HEK293 (cell line): ENCODE measurements at regions not wholly inside any gene's neighbourhood (a gene's known extent, or its start where the extent isn't known, plus 50 kb on each side); places are given as distances from the start of the nearest gene placed in this dataset.

Experiments used
- CTCF ChIA-PET: fragments of 350-600 bp; formaldehyde crosslinking; extraction: SDS; loops from one replicate; lab custom pipeline; 2021; ENCODE audit warnings: antibody characterized with exemption; lab: Yijun Ruan, JAX
- POLR2A ChIA-PET: fragments of 300-600 bp; formaldehyde crosslinking; extraction: SDS; loops from one replicate; lab custom pipeline; 2020; ENCODE audit warnings: antibody characterized with exemption, inconsistent platforms; lab: Yijun Ruan, JAX
- H3K27ac ChIP-seq: fragments of 200-500 bp; sonication (Bioruptor generic); 2 replicates; pipeline ENCODE4 v1.5.1; 2014; ENCODE audit warnings: low read depth, low read length, control low read depth, inconsistent platforms; ENCODE audit errors: extremely low read depth
- H3K36me3 ChIP-seq, 2 experiments: fragments of 200-500 bp in 1 of 2; sonication (Bioruptor generic) in 1 of 2; 1 replicate in 1 of 2; 2 replicates in 1 of 2; pipeline ENCODE4 v1.5.1; 2014 to 2017; ENCODE audit warnings: inconsistent platforms in 2 of 2, low read length in 2 of 2; ENCODE audit not compliant: control insufficient read depth in 2 of 2, insufficient read depth in 1 of 2
- H3K4me1 ChIP-seq: fragments of 200-500 bp; sonication (Bioruptor generic); 2 replicates; pipeline ENCODE4 v1.5.1; 2014; ENCODE audit warnings: mild to moderate bottlenecking, low read length, inconsistent platforms; ENCODE audit not compliant: control insufficient read depth, insufficient read depth
- H3K4me3 ChIP-seq: 2 replicates; pipeline ENCODE4 v1.5.1; 2011; ENCODE audit warnings: low read depth, mild to moderate bottlenecking, control low read depth, low read length, moderate library complexity
- H3K9me3 ChIP-seq: fragments of 200-500 bp; sonication (Bioruptor generic); 2 replicates; pipeline ENCODE4 v1.5.1; 2014; ENCODE audit warnings: low read depth, low read length, inconsistent platforms; ENCODE audit not compliant: control insufficient read depth, insufficient read depth
- BCL11B ChIP-seq: fragments of 450-650 bp; formaldehyde crosslinking; IDR thresholded peaks from 2 replicates; pipeline ENCODE4 v1.5.1; 2016; ENCODE audit warnings: low read depth, missing biosample characterization, missing genetic modification characterization
- KLF7 ChIP-seq: fragments of 450-650 bp; formaldehyde crosslinking; IDR thresholded peaks from 2 replicates; pipeline ENCODE4 v1.5.1; 2016; ENCODE audit warnings: missing biosample characterization, missing genetic modification characterization, borderline replicate concordance
- ZBTB48 ChIP-seq: fragments of 450-650 bp; formaldehyde crosslinking; IDR thresholded peaks from 2 replicates; pipeline ENCODE4 v1.5.1; 2016; ENCODE audit warnings: missing biosample characterization, missing genetic modification characterization
- ZFP69B ChIP-seq: fragments of 450-650 bp; formaldehyde crosslinking; IDR thresholded peaks from 2 replicates; pipeline ENCODE4 v1.5.1; 2016; ENCODE audit warnings: missing biosample characterization, missing genetic modification characterization
- ZNF2 ChIP-seq: fragments of 450-650 bp; formaldehyde crosslinking; IDR thresholded peaks from 2 replicates; pipeline ENCODE4 v1.5.1; 2016; ENCODE audit warnings: missing biosample characterization, missing genetic modification characterization
- ZNF214 ChIP-seq: fragments of 450-650 bp; formaldehyde crosslinking; IDR thresholded peaks from 2 replicates; pipeline ENCODE4 v1.5.1; 2017; ENCODE audit warnings: missing biosample characterization, mild to moderate bottlenecking, missing genetic modification characterization, borderline replicate concordance
- ZNF426 ChIP-seq: fragments of 450-650 bp; formaldehyde crosslinking; IDR thresholded peaks from 2 replicates; pipeline ENCODE4 v1.5.1; 2017; ENCODE audit warnings: missing biosample characterization, missing genetic modification characterization, mild to moderate bottlenecking, inconsistent platforms, moderate library complexity
- ZNF48 ChIP-seq: fragments of 450-650 bp; formaldehyde crosslinking; IDR thresholded peaks from 2 replicates; pipeline ENCODE4 v1.5.1; 2016; ENCODE audit warnings: missing biosample characterization, missing genetic modification characterization
- ZNF560 ChIP-seq: fragments of 450-650 bp; formaldehyde crosslinking; IDR thresholded peaks from 2 replicates; pipeline ENCODE4 v1.5.1; 2017; ENCODE audit warnings: missing biosample characterization, missing genetic modification characterization, borderline replicate concordance
- ZNF629 ChIP-seq: fragments of 450-650 bp; formaldehyde crosslinking; IDR thresholded peaks from 2 replicates; pipeline ENCODE4 v1.5.1; 2017; ENCODE audit warnings: missing biosample characterization, missing genetic modification characterization
- ZNF664 ChIP-seq: fragments of 450-650 bp; formaldehyde crosslinking; IDR thresholded peaks from 2 replicates; pipeline ENCODE4 v1.5.1; 2016; ENCODE audit warnings: missing biosample characterization, missing genetic modification characterization
- ZNF677 ChIP-seq: fragments of 450-650 bp; IDR thresholded peaks from 2 replicates; pipeline ENCODE4 v1.5.0; 2018; ENCODE audit warnings: missing biosample characterization, mild to moderate bottlenecking, missing genetic modification characterization, moderate library complexity
- ZNF747 ChIP-seq: fragments of 450-650 bp; formaldehyde crosslinking; IDR thresholded peaks from 2 replicates; pipeline ENCODE4 v1.5.1; 2016; ENCODE audit warnings: missing biosample characterization, missing genetic modification characterization
- ZNF768 ChIP-seq: fragments of 450-650 bp; formaldehyde crosslinking; IDR thresholded peaks from 2 replicates; pipeline ENCODE4 v1.5.1; 2018; ENCODE audit warnings: missing biosample characterization, mild to moderate bottlenecking, missing genetic modification characterization
- ZNF791 ChIP-seq: fragments of 450-650 bp; formaldehyde crosslinking; IDR thresholded peaks from 2 replicates; pipeline ENCODE4 v1.5.1; 2016; ENCODE audit warnings: missing biosample characterization, missing genetic modification characterization
- TF ChIP-seq, protein P1 (sequence below): fragments of 450-650 bp; formaldehyde crosslinking; IDR thresholded peaks from 2 replicates; pipeline ENCODE4 v1.5.1; 2016; ENCODE audit warnings: missing biosample characterization, missing genetic modification characterization
- TF ChIP-seq, protein P2 (sequence below): fragments of 450-650 bp; formaldehyde crosslinking; IDR thresholded peaks from 2 replicates; pipeline ENCODE4 v1.5.1; 2016; ENCODE audit warnings: missing biosample characterization, missing genetic modification characterization
- TF ChIP-seq, protein P3 (sequence below): fragments of 450-650 bp; formaldehyde crosslinking; IDR thresholded peaks from 2 replicates; pipeline ENCODE4 v1.5.1; 2016; ENCODE audit warnings: missing biosample characterization, missing genetic modification characterization
- TF ChIP-seq, protein P4 (sequence below): fragments of 450-650 bp; formaldehyde crosslinking; IDR thresholded peaks from 2 replicates; pipeline ENCODE4 v1.5.1; 2016; ENCODE audit warnings: missing biosample characterization, missing genetic modification characterization
- TF ChIP-seq, protein P5 (sequence below): fragments of 450-650 bp; formaldehyde crosslinking; IDR thresholded peaks from 2 replicates; pipeline ENCODE4 v1.5.1; 2016; ENCODE audit warnings: missing biosample characterization, missing genetic modification characterization, borderline replicate concordance

DNA sequence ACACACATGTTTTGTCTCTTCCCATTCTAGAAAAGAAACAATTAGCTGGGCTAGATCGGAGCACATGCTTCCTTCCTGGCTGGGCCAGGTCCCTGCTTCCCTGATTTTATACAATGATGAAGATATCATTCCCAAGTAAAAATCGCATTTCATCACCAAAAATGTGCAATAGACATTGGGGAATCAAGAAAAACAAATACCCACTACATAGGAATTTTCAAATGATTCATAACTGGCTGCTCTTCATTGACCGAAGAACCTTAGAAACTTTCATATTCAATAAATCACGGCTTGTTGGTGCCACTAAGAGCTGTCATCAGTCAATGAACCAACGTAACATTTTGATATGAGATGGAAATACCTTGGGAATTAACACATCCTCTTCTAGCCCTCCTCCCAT is 373.6 kb upstream of the TRIB2 start:
- no peak for TF ChIP-seq ZBTB48 (tag by site-specific recombination)
- no peak for TF ChIP-seq ZNF747 (tag by site-specific recombination)
- no peak for TF ChIP-seq BCL11B
- TF ChIP-seq, protein P1, sequence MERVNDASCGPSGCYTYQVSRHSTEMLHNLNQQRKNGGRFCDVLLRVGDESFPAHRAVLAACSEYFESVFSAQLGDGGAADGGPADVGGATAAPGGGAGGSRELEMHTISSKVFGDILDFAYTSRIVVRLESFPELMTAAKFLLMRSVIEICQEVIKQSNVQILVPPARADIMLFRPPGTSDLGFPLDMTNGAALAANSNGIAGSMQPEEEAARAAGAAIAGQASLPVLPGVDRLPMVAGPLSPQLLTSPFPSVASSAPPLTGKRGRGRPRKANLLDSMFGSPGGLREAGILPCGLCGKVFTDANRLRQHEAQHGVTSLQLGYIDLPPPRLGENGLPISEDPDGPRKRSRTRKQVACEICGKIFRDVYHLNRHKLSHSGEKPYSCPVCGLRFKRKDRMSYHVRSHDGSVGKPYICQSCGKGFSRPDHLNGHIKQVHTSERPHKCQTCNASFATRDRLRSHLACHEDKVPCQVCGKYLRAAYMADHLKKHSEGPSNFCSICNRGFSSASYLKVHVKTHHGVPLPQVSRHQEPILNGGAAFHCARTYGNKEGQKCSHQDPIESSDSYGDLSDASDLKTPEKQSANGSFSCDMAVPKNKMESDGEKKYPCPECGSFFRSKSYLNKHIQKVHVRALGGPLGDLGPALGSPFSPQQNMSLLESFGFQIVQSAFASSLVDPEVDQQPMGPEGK (tag by site-specific recombination), result no peak
- no peak for TF ChIP-seq ZNF426 (tag by site-specific recombination)
- TF ChIP-seq ZNF560 (tag by site-specific recombination), result no peak
- TF ChIP-seq ZNF791 (tag by site-specific recombination), result no peak
- TF ChIP-seq ZNF214 (tag by site-specific recombination), result no peak
- no peak for TF ChIP-seq ZNF629 (tag by site-specific recombination)
- CTCF ChIA-PET, result no interaction called here

DNA sequence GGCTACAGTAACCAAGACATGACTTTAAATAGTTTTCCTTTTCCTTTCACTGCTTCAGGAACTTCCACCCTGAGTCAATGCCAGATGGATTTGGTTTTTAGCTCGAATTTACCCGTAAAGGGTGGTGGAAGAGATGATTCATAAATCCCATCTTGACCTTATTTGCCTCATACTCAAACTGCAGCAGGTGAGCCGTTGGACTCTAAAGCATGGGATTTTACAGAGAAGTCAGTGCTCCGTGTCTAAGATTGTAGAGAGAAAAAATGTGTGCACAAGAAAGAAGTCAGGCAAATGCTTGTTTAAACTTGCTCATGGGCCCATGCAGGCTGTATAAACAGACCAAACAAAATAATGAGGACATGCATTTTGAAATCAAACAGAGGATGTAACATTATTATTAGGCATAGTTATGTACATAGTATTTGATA is 369.7 kb upstream of the TRIB2 start:
- POLR2A ChIA-PET, result no interaction called here
- Histone ChIP-seq H3K4me1 (no peaks in the 10 kb centered on the region), H3K27ac (no peak overlapping the region), H3K4me3 (no peak overlapping the region), H3K36me3 (no peaks in the 10 kb centered on the region), H3K9me3 (no peaks in the 10 kb centered on the region)
- CTCF ChIA-PET, result no interaction called here
- TF ChIP-seq ZNF677 (tag by site-specific recombination), result no peak
- no peak for TF ChIP-seq ZNF768 (tag by site-specific recombination)
- no peak for TF ChIP-seq ZFP69B

More for the DNA sequence above, 373.6 kb upstream of the TRIB2 start:
- Histone ChIP-seq H3K4me1 (no peaks in the 10 kb centered on the region), H3K27ac (no peak overlapping the region), H3K4me3 (no peak overlapping the region), H3K36me3 (no peaks in the 10 kb centered on the region), H3K9me3 (no peaks in the 10 kb centered on the region)
- POLR2A ChIA-PET, result no interaction called here

DNA sequence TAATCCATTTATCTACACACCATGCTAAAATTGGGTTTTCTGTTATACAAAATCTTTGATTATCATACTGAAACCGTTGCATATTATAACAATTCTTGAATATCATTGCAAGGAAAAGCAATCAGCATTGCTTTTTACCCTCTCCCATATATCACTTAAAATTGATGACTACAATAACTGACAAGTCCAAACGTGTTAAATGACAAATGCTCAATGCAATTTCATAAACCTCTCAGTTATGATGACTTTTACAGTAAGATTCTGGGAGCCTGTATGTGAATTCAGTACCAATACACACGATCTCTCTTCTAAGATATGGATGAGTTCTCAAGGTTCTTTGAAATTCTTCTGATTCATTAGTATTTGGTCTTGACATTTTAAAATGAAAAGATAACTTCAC is 368.5 kb upstream of the TRIB2 start:
- Histone ChIP-seq H3K4me1 (no peaks in the 10 kb centered on the region), H3K4me3 (no peak overlapping the region), H3K27ac (no peak overlapping the region), H3K9me3 (no peaks in the 10 kb centered on the region), H3K36me3 (no peaks in the 10 kb centered on the region)
- CTCF ChIA-PET, result no interaction called here
- POLR2A ChIA-PET, result no interaction called here
- TF ChIP-seq ZNF2 (no peak), ZNF664 (no peak), KLF7 (no peak), ZNF48 (tag by site-specific recombination) (no peak)
- TF ChIP-seq, protein P2, sequence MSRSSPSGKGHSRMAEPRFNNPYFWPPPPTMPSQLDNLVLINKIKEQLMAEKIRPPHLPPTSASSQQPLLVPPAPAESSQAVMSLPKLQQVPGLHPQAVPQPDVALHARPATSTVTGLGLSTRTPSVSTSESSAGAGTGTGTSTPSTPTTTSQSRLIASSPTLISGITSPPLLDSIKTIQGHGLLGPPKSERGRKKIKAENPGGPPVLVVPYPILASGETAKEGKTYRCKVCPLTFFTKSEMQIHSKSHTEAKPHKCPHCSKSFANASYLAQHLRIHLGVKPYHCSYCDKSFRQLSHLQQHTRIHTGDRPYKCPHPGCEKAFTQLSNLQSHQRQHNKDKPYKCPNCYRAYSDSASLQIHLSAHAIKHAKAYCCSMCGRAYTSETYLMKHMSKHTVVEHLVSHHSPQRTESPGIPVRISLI (tag by site-specific recombination), result no peak
- TF ChIP-seq, protein P3, sequence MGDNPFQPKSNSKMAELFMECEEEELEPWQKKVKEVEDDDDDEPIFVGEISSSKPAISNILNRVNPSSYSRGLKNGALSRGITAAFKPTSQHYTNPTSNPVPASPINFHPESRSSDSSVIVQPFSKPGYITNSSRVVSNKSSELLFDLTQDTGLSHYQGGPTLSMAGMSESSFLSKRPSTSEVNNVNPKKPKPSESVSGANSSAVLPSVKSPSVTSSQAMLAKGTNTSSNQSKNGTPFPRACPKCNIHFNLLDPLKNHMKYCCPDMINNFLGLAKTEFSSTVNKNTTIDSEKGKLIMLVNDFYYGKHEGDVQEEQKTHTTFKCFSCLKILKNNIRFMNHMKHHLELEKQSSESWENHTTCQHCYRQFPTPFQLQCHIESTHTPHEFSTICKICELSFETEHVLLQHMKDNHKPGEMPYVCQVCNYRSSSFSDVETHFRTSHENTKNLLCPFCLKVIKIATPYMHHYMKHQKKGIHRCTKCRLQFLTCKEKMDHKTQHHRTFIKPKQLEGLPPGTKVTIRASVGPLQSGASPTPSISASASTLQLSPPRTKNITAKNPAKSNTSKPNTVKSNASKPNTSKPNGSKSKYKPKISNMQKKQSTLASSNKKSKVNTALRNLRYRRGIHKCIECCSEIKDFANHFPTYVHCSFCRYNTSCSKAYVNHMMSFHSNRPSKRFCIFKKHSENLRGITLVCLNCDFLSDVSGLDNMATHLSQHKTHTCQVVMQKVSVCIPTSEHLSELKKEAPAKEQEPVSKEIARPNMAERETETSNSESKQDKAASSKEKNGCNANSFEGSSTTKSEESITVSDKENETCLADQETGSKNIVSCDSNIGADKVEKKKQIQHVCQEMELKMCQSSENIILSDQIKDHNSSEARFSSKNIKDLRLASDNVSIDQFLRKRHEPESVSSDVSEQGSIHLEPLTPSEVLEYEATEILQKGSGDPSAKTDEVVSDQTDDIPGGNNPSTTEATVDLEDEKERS (tag by site-specific recombination), result no peak
- TF ChIP-seq, protein P4, sequence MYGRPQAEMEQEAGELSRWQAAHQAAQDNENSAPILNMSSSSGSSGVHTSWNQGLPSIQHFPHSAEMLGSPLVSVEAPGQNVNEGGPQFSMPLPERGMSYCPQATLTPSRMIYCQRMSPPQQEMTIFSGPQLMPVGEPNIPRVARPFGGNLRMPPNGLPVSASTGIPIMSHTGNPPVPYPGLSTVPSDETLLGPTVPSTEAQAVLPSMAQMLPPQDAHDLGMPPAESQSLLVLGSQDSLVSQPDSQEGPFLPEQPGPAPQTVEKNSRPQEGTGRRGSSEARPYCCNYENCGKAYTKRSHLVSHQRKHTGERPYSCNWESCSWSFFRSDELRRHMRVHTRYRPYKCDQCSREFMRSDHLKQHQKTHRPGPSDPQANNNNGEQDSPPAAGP, result no peak
- TF ChIP-seq, protein P5, sequence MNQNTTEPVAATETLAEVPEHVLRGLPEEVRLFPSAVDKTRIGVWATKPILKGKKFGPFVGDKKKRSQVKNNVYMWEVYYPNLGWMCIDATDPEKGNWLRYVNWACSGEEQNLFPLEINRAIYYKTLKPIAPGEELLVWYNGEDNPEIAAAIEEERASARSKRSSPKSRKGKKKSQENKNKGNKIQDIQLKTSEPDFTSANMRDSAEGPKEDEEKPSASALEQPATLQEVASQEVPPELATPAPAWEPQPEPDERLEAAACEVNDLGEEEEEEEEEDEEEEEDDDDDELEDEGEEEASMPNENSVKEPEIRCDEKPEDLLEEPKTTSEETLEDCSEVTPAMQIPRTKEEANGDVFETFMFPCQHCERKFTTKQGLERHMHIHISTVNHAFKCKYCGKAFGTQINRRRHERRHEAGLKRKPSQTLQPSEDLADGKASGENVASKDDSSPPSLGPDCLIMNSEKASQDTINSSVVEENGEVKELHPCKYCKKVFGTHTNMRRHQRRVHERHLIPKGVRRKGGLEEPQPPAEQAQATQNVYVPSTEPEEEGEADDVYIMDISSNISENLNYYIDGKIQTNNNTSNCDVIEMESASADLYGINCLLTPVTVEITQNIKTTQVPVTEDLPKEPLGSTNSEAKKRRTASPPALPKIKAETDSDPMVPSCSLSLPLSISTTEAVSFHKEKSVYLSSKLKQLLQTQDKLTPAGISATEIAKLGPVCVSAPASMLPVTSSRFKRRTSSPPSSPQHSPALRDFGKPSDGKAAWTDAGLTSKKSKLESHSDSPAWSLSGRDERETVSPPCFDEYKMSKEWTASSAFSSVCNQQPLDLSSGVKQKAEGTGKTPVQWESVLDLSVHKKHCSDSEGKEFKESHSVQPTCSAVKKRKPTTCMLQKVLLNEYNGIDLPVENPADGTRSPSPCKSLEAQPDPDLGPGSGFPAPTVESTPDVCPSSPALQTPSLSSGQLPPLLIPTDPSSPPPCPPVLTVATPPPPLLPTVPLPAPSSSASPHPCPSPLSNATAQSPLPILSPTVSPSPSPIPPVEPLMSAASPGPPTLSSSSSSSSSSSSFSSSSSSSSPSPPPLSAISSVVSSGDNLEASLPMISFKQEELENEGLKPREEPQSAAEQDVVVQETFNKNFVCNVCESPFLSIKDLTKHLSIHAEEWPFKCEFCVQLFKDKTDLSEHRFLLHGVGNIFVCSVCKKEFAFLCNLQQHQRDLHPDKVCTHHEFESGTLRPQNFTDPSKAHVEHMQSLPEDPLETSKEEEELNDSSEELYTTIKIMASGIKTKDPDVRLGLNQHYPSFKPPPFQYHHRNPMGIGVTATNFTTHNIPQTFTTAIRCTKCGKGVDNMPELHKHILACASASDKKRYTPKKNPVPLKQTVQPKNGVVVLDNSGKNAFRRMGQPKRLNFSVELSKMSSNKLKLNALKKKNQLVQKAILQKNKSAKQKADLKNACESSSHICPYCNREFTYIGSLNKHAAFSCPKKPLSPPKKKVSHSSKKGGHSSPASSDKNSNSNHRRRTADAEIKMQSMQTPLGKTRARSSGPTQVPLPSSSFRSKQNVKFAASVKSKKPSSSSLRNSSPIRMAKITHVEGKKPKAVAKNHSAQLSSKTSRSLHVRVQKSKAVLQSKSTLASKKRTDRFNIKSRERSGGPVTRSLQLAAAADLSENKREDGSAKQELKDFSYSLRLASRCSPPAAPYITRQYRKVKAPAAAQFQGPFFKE, result no peak
